H1 (cell line): ENCODE measurements at regions not wholly inside any gene's neighbourhood (a gene's known extent, or its start where the extent isn't known, plus 50 kb on each side); places are given as distances from the start of the nearest gene placed in this dataset.

Experiments used
- RBBP5 ChIP-seq: IDR thresholded peaks from 2 replicates; pipeline ENCODE4 v1.7.1; 2012; ENCODE audit warnings: low read depth, mild to moderate bottlenecking, inconsistent platforms, low read length, moderate library complexity, borderline replicate concordance

- no peak for TF ChIP-seq RBBP5
- TF ChIP-seq, all 59 proteins: peak for 0
Observed at GRCh38 chr17:30717291-30718098, 107.0 kb downstream of the CRLF3 start (continued).
